HG02973 (cell line): ENCODE measurements at regions not wholly inside any gene's neighbourhood (a gene's known extent, or its start where the extent isn't known, plus 50 kb on each side); places are given as distances from the start of the nearest gene placed in this dataset.
"Not testable (repeated sequence)": the region's sequence is repeated elsewhere in the genome, so short reads cannot be mapped to it uniquely, and the experiment has no call there.

Experiments used
- ATAC-seq: cut with Tn5 transposase; IDR thresholded peaks from one replicate; pipeline ENCODE4 v1.9.1; 2021; ENCODE audit warnings: moderate library complexity; ENCODE audit not compliant: unreplicated experiment

DNA sequence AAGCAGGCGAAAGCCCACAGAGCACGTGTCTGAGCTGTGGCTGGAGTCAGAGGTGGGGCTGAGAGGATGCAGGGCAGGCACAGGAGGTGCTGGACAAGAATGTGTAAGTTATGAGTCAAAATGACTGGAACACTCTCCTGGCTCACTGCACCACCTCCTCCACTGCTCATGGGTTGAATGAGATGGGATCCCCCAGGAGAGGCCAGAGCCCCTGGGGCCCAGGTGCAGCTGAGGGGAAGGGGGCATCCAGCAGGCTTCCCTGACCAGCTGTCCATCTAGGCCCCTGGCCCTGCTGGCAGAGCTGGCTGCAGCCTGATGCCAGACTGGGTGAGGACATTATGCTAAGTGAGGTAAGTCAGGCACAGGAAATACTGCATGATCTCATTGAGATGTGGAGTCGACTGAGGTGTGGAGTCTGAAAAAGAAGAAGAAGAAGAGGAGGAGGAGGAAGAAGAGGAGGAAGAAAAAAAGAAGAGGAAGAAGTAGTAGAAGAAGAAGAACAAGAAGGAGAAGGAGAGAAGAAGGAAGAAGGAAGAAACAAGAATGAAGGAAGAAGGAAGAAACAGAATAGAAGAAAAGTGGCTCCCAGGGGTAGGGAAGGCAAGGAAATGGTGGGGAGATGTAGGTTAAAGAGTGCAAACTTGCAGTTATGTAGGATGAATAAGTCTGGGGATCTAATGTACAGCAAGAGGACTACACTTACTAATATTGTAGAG lies 747.4 kb downstream of the UQCRFS1 start:
- ATAC-seq = no peak

DNA sequence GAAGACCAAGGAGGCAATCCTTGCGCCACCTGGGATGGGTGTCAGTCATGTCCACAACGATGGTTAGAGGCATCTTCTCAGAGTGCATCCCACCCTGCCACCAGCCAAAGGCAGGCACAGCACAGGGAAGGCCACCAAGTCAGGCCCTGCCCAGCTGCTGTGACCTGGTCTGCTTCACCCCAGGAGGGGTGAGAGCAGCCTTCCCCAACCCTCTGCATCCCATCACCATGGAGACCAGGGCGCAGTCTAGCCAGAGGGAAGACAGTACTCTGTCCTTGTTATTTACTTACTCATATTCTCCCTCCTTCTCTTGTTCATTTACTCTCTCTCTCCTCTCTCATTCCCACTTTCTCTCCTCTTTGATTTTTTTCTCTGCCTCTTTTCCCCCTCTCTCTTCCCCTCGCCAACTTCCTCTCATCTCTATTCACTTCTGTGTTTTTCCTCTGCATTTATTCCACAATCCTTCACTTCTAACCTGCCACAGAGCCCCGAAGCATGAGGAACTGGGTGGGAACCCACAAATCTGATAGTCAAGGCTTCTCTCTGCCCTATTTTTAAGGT lies 749.4 kb downstream of the UQCRFS1 start:
- ATAC-seq = no peak

DNA sequence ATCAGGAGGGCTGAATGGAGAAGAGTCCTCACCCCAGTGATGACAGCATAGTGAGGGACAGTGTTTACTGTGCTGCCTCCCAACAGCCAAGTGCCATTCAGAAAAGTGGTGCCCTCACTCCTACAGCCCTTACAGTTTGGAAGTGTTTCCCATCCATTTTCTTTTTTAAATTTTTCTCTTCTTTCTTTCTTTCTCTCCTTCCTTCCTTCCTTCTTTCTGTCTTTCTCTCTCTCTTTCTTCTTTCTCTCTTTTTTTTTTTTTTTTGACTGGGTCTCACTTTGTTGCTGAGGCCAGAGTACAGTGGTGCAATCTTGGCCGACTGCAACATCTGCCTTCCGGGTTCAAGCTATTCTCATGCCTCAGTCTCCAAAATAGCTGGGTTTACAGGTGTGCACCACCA lies 755.3 kb downstream of the UQCRFS1 start:
- ATAC-seq = no peak

DNA sequence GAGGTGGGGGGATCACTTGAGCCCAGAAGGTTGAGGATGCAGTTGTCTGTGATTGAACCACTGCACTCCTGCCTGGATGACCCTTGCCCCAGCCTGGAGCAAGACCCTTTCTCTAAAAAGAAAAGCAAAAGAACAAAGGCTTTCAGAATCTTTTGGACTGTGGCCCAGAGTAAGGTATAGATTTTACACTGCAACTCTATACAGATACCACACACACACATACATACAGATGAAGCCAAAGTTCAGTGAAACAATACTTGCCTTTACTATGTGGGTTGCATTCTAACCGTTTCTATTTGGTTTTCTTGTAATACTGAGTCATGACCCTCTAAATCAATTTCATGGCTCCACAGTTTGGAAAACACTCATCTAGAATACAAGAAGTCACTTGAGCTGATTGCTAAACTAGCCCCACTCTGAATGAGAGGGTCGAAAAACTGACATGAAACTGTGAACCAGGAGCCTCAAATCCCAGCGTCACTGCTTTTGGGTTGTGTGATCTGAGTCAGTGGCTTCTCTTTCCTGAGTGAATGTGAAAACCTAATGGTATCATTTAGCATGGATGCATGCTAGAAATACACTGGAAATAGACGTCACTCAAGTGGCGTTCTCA lies 756.1 kb downstream of the UQCRFS1 start:
- ATAC-seq = no peak

DNA sequence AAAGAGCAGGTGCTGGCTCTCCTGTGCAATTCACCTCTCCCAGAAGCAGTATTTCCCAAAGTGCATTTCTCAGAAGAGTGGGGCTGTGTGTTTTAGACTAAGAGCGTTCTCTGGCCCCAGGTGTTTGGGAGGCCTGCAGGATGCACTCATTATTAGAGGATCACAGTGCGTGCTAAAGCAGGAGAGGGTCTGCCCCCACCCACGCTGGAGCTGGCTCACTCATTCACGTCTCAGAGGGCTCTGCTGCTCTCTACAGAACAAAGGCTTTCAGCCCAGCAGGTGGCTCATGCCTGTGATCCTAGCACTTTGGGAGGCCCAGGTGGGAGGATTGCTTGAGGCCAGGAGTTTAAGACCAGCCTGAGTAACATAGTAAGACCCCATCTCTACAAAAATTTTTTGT lies 756.7 kb downstream of the UQCRFS1 start:
- ATAC-seq = no peak

DNA sequence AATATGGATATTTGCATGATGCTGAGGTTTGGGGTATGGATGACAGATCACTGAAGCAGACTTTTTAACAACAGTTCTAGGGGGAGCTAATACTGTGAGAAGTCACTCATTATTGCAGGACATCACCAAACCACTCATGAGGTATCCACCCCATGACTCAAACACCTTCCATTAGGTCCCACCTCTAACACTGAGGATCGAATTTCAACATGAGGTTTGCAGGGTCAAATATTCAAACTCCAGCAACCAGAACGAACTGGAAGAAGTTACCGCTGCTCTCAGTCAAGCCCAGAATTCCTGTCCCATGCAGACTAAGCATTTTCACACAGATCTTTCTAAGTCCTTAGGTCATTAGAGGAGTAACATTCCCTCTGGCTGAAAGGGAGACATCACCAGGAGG lies 758.9 kb downstream of the UQCRFS1 start:
- no peak for ATAC-seq

DNA sequence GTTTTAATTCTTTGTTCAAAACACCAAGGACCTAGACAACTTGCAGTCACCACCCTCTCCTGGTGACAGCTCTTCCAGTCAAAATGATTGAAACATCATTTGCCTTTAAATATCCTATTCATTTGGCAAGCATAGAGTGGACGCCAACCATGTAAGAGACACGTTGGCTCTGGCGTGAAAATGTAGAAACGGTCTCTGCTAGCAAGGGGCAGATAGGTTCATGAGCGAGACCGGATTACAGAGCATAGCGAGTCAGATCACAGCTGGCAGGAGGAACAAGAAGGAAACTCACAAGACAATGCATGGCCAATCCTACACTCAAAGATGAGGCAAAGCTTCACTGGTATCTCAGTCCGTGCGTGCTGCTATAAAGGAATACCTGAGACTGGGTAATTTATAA lies 759.5 kb downstream of the UQCRFS1 start:
- ATAC-seq = no peak

DNA sequence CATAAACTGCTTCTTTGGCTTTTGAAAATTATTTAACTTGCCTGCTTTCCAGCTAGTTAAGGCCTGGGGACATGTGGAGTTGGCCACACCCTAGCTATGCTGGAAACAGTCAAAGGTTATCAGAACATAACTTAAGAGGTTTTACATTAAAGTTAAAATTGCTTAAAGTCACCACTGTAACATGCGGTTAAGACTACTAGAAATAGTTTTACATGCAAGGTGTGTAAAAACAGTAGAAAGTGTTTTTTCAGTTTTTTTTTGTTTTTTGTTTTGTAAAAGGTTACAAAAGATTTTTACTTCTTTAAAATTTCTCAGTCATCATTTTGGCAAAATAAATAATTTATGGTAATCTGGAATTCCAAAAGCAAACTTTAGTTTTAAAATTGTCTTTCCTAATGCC lies 763.1 kb downstream of the UQCRFS1 start:
- no peak for ATAC-seq

DNA sequence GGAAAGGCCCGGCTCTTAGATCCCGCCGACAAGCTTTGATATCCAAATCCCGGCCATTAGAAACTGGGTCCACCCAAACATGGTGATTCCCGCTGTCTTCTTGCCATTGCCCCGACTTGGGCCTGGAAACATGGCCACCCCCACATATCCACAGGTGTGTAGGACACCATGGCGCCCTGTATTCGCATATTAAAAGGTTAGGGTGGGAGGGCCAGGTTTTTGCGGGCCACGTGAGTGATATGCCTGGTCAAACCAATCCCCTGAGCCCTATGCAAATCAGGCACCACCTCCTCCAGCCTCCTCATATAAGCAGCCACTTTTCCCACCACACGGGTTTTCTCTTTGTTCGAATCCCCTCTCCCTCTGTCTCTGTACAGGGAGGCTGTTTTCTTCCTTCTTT lies 766.4 kb downstream of the UQCRFS1 start:
- ATAC-seq = no peak

DNA sequence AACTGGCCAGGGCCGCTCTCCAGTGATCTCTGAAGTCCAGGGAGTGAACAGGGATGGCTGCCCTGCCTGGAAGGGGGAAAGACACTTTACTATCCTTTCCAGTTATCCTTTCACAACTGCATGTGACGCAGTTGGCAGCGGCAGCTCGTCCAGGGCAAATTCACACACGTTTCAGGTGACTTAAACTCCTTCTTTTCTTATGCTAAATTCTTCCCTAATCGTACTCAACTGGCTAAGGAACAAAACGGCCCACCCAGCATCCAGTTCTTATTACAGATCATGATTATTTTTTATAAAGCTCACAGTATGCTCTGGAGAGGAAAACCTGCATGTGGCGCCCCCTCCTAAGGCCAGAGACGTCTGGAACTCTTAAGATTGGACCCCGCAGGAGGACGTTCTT lies 767.1 kb downstream of the UQCRFS1 start:
- no peak for ATAC-seq

DNA sequence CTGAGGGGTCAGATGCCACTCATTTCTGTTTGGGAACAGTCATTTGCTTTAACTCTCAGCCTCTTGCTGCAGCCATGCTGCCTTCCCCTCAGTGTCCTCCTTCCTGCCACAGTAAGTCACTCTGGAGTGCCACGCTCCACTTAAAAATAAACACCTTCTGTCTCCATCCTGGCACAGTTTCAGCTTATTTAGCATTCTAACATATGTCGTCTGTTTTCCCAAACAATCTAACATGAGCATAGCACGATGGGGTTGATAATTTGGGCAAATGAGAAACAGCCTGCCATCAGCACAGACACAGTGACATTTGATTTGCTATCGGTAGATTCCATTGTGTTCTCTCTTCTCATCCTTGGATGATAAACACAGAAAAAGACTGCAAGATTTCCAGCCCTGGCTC lies 768.6 kb downstream of the UQCRFS1 start:
- ATAC-seq = no peak

DNA sequence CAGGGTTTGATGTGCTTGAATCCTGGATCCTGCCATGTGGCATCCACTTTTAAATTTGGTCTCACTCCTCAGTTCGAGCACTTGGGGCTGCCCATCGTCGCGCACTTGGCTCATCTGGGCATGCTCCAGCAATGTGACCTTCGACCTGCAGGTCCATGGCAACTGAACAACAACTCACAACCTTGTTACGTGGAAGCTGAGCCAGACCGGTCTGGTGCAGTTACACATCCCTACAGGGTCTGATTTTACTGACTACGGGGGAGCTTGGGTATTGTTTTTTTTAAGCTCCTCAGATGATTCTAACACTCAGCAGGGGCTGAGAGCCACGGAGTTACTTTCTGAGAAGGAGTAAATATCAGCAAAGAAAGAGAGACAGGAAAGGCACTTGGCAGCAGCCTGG lies 769.6 kb downstream of the UQCRFS1 start:
- ATAC-seq = no peak

DNA sequence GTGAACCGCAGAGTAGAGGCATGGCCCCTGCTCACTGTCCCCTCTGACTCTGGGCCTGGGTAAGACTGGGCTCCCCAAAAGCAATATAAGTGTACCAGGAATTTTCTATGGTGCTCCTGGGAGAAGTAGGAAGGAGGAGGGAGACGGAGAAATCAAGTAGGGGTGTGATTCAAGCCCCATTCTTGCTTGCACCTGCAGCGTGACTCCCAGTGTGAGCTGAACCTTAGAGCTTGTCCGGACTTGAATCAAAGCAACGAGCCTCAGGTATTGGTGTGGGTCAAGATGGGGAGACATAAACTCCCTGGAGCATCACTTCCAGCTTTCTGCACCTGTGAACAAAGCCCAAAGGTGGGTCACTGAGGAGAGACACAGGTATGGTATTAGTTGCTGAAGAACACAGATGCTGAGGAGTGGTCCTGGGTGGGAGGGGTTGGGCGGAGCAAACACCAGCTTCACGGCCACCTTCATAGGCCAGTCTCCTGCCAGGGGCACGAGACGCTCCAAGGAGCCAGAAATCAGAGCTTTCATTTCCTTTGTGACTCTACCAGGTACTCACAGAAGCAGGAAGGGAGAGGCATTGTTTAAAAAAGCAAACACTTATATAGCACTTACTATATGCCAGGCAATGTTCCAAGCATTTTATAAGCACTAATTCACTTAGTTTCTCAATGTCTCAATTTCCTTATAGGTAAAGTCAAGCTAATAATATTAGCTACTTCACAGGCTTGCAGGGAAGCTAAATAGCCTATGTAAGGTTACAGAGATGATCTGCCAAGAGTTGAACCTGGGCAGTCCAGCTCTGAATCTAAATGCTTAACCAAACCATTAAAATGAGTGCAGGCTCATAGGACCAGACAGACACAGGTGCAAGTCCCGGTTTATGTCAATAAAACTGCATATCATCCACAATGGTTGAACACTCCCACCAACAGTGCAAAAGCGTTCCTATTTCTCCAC lies 775.3 kb downstream of the UQCRFS1 start:
- no peak for ATAC-seq

DNA sequence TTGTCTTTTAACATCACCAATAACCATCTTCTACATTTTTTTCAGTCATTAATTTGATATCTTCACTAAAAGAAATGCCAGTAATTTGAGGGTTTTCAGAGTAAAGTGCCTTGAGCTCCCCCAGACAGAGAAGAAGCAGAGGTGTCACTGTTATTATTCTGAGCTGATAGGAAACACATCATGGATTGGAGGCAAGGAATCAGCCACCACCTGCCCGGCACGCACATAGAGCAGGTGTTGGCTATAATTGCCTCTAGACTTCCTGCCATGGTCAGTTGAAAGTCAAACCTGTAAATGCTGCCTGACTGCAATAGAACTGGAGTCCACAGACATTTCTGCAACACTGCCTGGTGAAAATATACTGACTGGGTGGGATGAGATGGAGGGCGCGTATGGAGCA lies 776.6 kb downstream of the UQCRFS1 start:
- ATAC-seq = no peak

DNA sequence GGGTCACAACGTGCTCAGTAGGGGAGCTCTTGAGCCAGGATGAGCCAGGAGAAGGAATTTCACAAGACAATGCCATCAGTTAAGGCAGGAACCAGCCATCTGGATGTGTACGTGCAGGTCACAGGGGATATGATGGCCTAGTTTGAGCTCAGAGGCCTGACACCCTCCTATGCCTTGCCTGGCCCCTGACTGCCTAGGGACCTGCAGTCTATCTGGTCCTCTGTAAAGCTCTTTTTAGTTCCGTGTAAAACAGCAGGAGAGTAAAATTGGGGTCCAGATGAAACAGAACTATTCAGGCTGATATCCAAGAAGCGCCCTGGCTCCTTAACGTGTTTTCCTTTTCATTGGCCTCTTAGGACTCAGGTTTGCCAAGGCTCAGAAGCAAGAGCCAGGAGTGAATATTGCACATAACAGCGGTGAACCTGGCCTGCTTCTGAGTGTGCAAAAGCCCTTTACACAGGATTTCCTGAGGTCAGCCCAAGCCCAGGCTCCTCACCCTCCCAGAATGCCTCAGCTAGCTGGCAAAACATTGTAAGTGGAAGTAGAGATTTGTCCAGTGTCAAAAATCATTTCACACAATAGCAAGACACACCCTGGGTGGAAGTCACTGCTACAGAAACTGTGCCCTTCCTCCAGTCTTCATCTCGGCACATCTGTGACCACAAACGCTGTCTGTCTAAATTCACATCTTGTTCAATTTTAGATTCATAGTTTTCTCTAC lies 777.2 kb downstream of the UQCRFS1 start:
- ATAC-seq = no peak

DNA sequence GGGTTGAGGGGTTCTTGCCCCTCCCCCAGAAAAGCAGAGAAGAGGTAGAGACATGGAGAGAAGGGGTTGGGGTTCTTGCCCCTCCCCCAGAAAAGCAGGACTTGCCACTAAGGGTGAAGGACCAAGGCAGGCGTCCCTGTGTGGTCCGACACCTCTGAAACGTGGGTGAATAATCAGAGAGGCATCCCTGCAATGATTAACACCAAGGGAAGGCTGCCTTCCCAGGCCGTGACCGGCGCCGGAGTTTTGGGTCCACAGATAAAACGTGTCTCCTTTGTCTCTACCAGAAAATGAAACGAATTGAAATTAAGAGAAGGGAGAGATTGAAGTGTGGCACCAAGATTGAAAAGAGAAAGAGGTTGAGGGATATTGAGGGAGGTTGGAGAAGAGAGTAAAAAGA lies 778.2 kb downstream of the UQCRFS1 start:
- not testable (repeated sequence) for ATAC-seq

DNA sequence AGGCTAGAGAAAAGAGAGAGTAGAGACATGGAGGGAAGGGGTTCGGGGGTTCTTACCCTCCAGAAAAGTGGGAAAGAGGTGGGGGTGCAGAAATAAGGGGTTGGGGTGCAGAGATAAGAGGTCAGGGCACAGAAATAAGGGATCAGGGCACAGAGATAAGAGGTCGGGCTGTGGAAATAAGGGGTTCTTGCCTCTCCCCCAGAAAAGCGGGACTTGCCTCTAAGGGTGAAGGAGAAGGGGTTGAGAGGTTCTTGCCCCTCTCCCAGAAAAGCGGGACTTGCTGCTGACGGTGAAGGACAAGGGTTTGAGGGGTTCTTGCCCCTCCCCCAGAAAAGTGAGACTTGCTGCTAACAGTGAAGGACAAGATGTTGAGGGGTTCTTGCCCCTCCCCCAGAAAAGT lies 778.6 kb downstream of the UQCRFS1 start:
- ATAC-seq = not testable (repeated sequence)

DNA sequence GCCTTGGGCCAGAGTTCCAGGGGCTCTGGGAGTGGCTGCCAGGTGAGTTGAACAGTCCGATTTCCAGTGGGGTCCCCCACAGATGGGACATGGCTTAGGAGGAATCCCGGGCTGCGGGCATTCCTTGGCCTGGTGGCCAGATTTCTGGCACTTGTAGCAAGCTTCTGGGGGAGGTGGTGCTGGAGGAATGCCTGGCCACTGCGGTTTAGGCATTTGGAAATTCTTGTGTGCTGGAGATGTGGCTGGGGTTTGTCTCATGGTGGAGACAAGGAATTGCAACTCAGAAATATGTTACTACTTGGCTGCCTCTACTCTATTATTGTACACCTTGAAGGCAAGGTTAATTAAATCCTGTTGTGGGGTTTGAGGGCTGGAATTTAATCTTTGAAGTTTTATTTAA lies 779.8 kb downstream of the UQCRFS1 start:
- not testable (repeated sequence) for ATAC-seq

DNA sequence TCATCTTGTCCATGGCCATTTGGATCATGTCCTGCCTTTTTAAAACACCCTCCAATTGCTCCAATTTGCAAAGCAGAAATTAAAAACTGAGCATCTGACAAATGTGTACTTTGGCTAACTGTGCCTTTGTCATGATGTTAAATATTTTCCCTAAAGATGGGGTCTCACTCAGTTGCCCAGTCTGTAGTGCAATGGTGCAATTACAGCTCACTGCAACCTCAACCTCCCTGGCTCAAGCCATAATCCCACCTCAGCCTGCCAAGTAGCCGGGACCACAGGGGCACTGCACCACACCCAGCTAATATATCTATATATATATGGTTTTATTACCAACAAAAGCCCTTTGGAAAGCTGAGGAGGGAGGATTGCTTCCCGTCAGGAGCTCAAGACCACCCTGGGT lies 782.7 kb downstream of the UQCRFS1 start:
- no peak for ATAC-seq

DNA sequence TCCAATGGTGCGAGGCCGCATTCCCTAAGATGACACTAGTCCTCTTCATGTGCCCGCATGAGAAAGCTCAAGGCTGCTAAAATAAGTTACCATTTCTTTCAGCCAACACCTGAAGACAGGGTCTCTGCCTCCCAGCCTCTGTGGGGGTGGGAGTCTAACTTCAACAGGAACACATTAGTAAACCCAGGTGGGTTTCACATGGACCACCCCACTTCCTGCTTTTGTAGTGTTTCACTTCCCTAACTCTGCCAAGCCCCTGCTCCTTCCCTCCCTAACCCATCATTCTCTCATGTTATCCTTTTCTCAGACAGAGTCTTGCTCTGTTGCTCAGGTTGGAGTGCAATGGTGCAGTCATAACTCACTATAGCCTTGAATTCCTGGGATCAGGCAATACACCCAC lies 783.6 kb downstream of the UQCRFS1 start:
- ATAC-seq = no peak
